PC-3 (cell line): ENCODE measurements at regions not wholly inside any gene's neighbourhood (a gene's known extent, or its start where the extent isn't known, plus 50 kb on each side); places are given as distances from the start of the nearest gene placed in this dataset.

Experiments
- ATAC-seq: fragments of 200-7000 bp; cut with Tn5 transposase; 2 replicates; pipeline ENCODE4 v1.9.1; 2020; ENCODE audit warnings: mild to moderate bottlenecking, moderate library complexity
- BruUV-seq: library from RNA; stranded (reverse); fragments of 400-500 nt; replicated peaks from 2 replicates; lab custom pipeline; 2021; lab: Mats Ljungman, UMichigan
- CTCF ChIA-PET: fragments of 300-600 bp; sonication (Branson Sonifier 250); formaldehyde crosslinking; loops from one replicate; lab custom pipeline; 2022; ENCODE audit warnings: antibody characterized with exemption; lab: Charles Lee
- POLR2A ChIA-PET: fragments of 300-600 bp; sonication (Branson Sonifier 250); formaldehyde crosslinking; loops from one replicate; lab custom pipeline; 2022; ENCODE audit warnings: antibody characterized with exemption; ENCODE audit not compliant: unreplicated experiment; lab: Charles Lee
- DNase-seq: peaks from one replicate; pipeline ENCODE4 v3.0.0-alpha.2; 2015
- H2AFZ ChIP-seq: fragments of 300-600 bp; sonication (generic); 2 replicates; pipeline ENCODE4 v1.6.0; 2016; ENCODE audit warnings: antibody characterized with exemption, low read length
- H3F3A ChIP-seq: fragments of 300-600 bp; sonication (generic); one replicate; pipeline ENCODE4 v1.6.0; 2017; ENCODE audit warnings: antibody characterized with exemption, low read length, control low read depth, mild to moderate bottlenecking; ENCODE audit not compliant: unreplicated experiment
- H3K27ac ChIP-seq: fragments of 300-600 bp; sonication (generic); 2 replicates; pipeline ENCODE4 v1.5.1; 2016; ENCODE audit warnings: mild to moderate bottlenecking, low read length
- H3K27me3 ChIP-seq: fragments of 300-600 bp; sonication (generic); 2 replicates; pipeline ENCODE4 v1.6.1; 2016; ENCODE audit warnings: low read length, mixed read lengths
- H3K36me3 ChIP-seq: fragments of 300-600 bp; sonication (generic); 2 replicates; pipeline ENCODE4 v1.6.1; 2016; ENCODE audit warnings: low read depth, mixed run types, low read length, mixed read lengths
- H3K4me1 ChIP-seq: fragments of 300-600 bp; sonication (generic); 2 replicates; pipeline ENCODE4 v1.5.1; 2016; ENCODE audit warnings: low read length; ENCODE audit not compliant: insufficient read depth
- H3K4me2 ChIP-seq: fragments of 300-600 bp; sonication (generic); 2 replicates; pipeline ENCODE4 v1.6.0; 2016; ENCODE audit warnings: low read length
- H3K4me3 ChIP-seq: fragments of 300-600 bp; sonication (generic); 2 replicates; pipeline ENCODE4 v1.5.1; 2016; ENCODE audit warnings: mild to moderate bottlenecking, low read length, mixed read lengths
- H3K79me2 ChIP-seq: fragments of 300-600 bp; sonication (generic); 2 replicates; pipeline ENCODE4 v1.6.1; 2017; ENCODE audit warnings: low read length, mixed read lengths
- H3K9ac ChIP-seq: fragments of 300-600 bp; sonication (generic); 2 replicates; pipeline ENCODE4 v1.6.0; 2016; ENCODE audit warnings: mild to moderate bottlenecking, low read length
- H3K9me2 ChIP-seq: fragments of 300-600 bp; sonication (generic); replicated peaks from 2 replicates; pipeline ENCODE4 v1.6.1; 2016; ENCODE audit warnings: mixed run types, low read length, mixed read lengths
- H3K9me3 ChIP-seq: fragments of 300-600 bp; sonication (generic); 2 replicates; pipeline ENCODE4 v1.6.1; 2016; ENCODE audit warnings: low read length, mixed read lengths
- H4K20me1 ChIP-seq: fragments of 300-600 bp; sonication (generic); 2 replicates; pipeline ENCODE4 v1.6.1; 2016; ENCODE audit warnings: low read length, mixed read lengths
- CTCF ChIP-seq: fragments of 300-600 bp; sonication (generic); conservative IDR thresholded peaks from 2 replicates; pipeline ENCODE4 v1.5.1; 2017; ENCODE audit warnings: antibody characterized with exemption, low read depth, mild to moderate bottlenecking, low read length
- EZH2 ChIP-seq: fragments of 300-600 bp; sonication (generic); IDR thresholded peaks from one replicate; pipeline ENCODE4 v1.6.1; 2017; ENCODE audit warnings: antibody characterized with exemption, mild to moderate bottlenecking, low read length; ENCODE audit not compliant: unreplicated experiment
- EZH2phosphoT487 ChIP-seq: fragments of 300-600 bp; sonication (generic); IDR thresholded peaks from 2 replicates; pipeline ENCODE4 v1.6.1; 2018; ENCODE audit warnings: mild to moderate bottlenecking, antibody characterized with exemption, low read length, borderline replicate concordance
- intact Hi-C: fragments of 100-400 bp; cut with micrococcal nuclease; formaldehyde crosslinking; loops from 2 replicates; pipeline ENCODE4 v1.9.0; 2023

GRCh38 chr14:51394384-51394783 is 154.3 kb downstream of the TMX1 start:
- no peak for DNase-seq
- TF ChIP-seq CTCF (no peak), EZH2phosphoT487 (no peak), EZH2 (no peak)
- Histone ChIP-seq H3K27me3 (no peaks in the 10 kb centered on the region), H3K4me2 (peak overlapping the region; percentile 72; the same call in 1 of the 2 replicates), H3K9ac (peak overlapping the region; percentile 89), H3K9me3 (no peaks in the 10 kb centered on the region), H3K9me2 (no peaks in the 10 kb centered on the region), H3K36me3 (no peaks in the 10 kb centered on the region), H3K4me3 (no peak overlapping the region), H3F3A (peaks cover 16% of the 10 kb centered on the region), H3K79me2 (peaks cover 17% of the 10 kb centered on the region), H3K4me1 (peaks cover 52% of the 10 kb centered on the region), H3K27ac (peak overlapping the region; percentile 98), H2AFZ (peak overlapping the region; percentile 12; the same call in 1 of the 2 replicates), H4K20me1 (no peaks in the 10 kb centered on the region)
- ChIA-PET POLR2A (no interaction called here), CTCF (no interaction called here)
- no TSS peak for BruUV-seq
- no peak for ATAC-seq
- intact Hi-C loops, result no loop called here

- Histone ChIP-seq H3K27ac (peak overlapping the region; percentile 98), H3K27me3 (no peaks in the 10 kb centered on the region), H3K36me3 (no peaks in the 10 kb centered on the region), H3K4me3 (no peak overlapping the region), H3K79me2 (peaks cover 17% of the 10 kb centered on the region), H3K9ac (peak overlapping the region; percentile 89), H3K4me1 (peaks cover 56% of the 10 kb centered on the region), H3K9me3 (no peaks in the 10 kb centered on the region), H3K9me2 (no peaks in the 10 kb centered on the region), H2AFZ (peak overlapping the region; percentile 12; the same call in 1 of the 2 replicates), H4K20me1 (no peaks in the 10 kb centered on the region), H3K4me2 (peak overlapping the region; percentile 72), H3F3A (peaks cover 16% of the 10 kb centered on the region)
- CTCF ChIA-PET, result no interaction called here
- intact Hi-C loops, result no loop called here
- peak; percentile 55 for DNase-seq
- TF ChIP-seq EZH2phosphoT487 (no peak), CTCF (no peak), EZH2 (no peak)
- POLR2A ChIA-PET, result no interaction called here
- no TSS peak for BruUV-seq
- no peak for ATAC-seq
Measured at GRCh38 chr14:51394804-51395203, 154.8 kb downstream of the TMX1 start.

GRCh38 chr14:51395361-51395849 is 155.4 kb downstream of the TMX1 start:
- ATAC-seq, result no peak
- H3K36me3 ChIP-seq, result no peaks in the 10 kb centered on the region
- peak overlapping the region; percentile 72 for H3K4me2 ChIP-seq
- H3F3A ChIP-seq, result peaks cover 16% of the 10 kb centered on the region
- intact Hi-C loops, result no loop called here
- H3K4me1 ChIP-seq, result peaks cover 61% of the 10 kb centered on the region
- H3K9me3 ChIP-seq, result no peaks in the 10 kb centered on the region
- H3K9me2 ChIP-seq, result no peaks in the 10 kb centered on the region
- H3K27ac ChIP-seq, result peak overlapping the region; percentile 98
- ChIA-PET CTCF (no interaction called here), POLR2A (interaction anchor here (0.6 to 0.7 kb wide), 4 partner anchors 82 to 158 kb away, joined by 3 to 4 read pairs (median 4); no protein-coding TSS in a partner anchor)
- BruUV-seq, result no TSS peak
- H3K79me2 ChIP-seq, result peaks cover 17% of the 10 kb centered on the region
- H3K4me3 ChIP-seq, result peak overlapping the region; percentile 23; the same call in 1 of the 2 replicates
- peak overlapping the region; percentile 12 for H2AFZ ChIP-seq
- TF ChIP-seq EZH2 (no peak), EZH2phosphoT487 (no peak), CTCF (no peak)
- peak; percentile 71 for DNase-seq
- no peaks in the 10 kb centered on the region for H3K27me3 ChIP-seq
- no peaks in the 10 kb centered on the region for H4K20me1 ChIP-seq
- H3K9ac ChIP-seq, result peak overlapping the region; percentile 89
